ENCODE measurements at regions not wholly inside any gene's neighbourhood (a gene's known extent, or its start where the extent isn't known, plus 50 kb on each side); places are given as distances from the start of the nearest gene placed in this dataset.

GRCh38 chr9:102594241-102594640 is 400.9 kb upstream of the CYLC2 start:
- no peak overlapping the region for H3K4me3 ChIP-seq (replicated peaks; ENCODE audit: low read depth, low read length)
- no peak for DNase-seq (ENCODE audit: extremely low read depth, low read depth)
- TF ChIP-seq, protein P1, sequence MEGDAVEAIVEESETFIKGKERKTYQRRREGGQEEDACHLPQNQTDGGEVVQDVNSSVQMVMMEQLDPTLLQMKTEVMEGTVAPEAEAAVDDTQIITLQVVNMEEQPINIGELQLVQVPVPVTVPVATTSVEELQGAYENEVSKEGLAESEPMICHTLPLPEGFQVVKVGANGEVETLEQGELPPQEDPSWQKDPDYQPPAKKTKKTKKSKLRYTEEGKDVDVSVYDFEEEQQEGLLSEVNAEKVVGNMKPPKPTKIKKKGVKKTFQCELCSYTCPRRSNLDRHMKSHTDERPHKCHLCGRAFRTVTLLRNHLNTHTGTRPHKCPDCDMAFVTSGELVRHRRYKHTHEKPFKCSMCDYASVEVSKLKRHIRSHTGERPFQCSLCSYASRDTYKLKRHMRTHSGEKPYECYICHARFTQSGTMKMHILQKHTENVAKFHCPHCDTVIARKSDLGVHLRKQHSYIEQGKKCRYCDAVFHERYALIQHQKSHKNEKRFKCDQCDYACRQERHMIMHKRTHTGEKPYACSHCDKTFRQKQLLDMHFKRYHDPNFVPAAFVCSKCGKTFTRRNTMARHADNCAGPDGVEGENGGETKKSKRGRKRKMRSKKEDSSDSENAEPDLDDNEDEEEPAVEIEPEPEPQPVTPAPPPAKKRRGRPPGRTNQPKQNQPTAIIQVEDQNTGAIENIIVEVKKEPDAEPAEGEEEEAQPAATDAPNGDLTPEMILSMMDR (IDR thresholded peaks at IDR 0.05; ENCODE audit: low read depth, low read length, missing control alignments): no peak

GRCh38 chr9:102587281-102587680 is 407.9 kb upstream of the CYLC2 start:
- TF ChIP-seq, protein P1 (IDR thresholded peaks at IDR 0.05; ENCODE audit: low read depth, low read length, missing control alignments): no peak
- no peak overlapping the region for H3K4me3 ChIP-seq (replicated peaks; ENCODE audit: low read depth, low read length)
- DNase-seq (ENCODE audit: extremely low read depth, low read depth): no peak

DNA sequence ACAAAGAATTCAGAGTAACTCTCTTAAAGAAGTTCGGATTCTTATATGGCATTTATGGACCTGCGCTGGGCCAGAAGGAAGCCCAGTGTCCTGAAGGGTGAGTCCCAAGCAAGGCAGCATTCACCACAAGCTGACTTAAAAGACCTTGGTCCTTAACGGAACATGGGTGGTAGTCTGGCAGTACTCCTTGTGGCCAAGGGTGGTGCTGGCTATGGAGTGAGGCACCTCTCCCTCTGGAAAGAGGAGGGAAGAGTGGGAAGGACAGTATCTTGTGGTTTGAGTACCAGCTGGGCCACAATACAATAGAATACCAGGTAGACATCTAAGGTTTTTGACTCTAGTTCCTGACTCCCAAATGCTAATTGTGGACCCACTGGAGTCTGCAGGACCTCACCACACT is 425.7 kb upstream of the CYLC2 start:
- no peak overlapping the region for H3K4me3 ChIP-seq (replicated peaks; ENCODE audit: low read depth, low read length)
- TF ChIP-seq, protein P1 (IDR thresholded peaks at IDR 0.05; ENCODE audit: low read depth, low read length, missing control alignments): no peak
- no peak for DNase-seq (ENCODE audit: extremely low read depth, low read depth)

DNA sequence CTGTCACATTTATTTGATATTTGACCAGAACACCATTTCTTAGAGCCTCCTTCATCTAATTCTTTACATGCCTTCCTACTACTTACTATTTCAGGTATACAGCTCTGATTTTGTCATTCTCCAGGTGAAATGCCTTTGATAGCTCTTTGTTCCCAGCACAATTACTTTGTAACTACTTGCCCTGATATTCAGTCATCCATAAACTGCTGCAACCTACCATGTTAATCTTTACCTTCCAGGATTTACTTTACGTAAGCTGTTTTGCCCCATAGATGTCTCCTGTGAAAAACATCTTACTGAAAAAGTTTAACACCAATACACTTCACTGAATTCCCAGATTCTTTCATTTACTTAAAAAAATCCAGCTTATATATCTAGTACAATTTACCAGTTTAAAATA is 443.8 kb upstream of the CYLC2 start:
- H3K4me3 ChIP-seq (replicated peaks; ENCODE audit: low read depth, low read length): no peak overlapping the region
- TF ChIP-seq, protein P1 (IDR thresholded peaks at IDR 0.05; ENCODE audit: low read depth, low read length, missing control alignments): no peak
- no peak for DNase-seq (ENCODE audit: extremely low read depth, low read depth)

- no peak for DNase-seq (ENCODE audit: extremely low read depth, low read depth)
- H3K4me3 ChIP-seq (replicated peaks; ENCODE audit: low read depth, low read length): no peak overlapping the region
- TF ChIP-seq, protein P1 (IDR thresholded peaks at IDR 0.05; ENCODE audit: low read depth, low read length, missing control alignments): no peak
These were observed 444.2 kb upstream of the CYLC2 start for GRCh38 chr9:102550886-102551285.

DNA sequence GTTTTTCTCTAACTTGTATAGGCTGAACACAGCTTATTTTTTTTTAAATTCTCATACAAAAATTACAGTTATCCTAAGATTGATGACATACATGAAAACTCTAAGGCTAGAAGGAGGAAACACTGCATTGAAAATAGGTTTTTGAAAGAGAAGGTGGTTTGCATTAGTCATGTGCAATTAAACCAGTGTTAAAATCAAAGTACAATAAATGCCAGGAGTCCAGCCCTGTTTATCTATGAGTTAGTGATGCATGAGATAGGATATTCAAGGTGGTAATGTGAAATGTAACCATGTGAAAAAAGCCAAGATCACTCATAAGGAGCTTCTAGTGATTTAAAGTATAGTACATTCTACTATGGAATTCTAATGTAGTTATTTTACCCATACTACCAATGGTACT is 444.9 kb upstream of the CYLC2 start:
- DNase-seq (ENCODE audit: extremely low read depth, low read depth): no peak
- TF ChIP-seq, protein P1 (IDR thresholded peaks at IDR 0.05; ENCODE audit: low read depth, low read length, missing control alignments): no peak
- H3K4me3 ChIP-seq (replicated peaks; ENCODE audit: low read depth, low read length): no peak overlapping the region

DNA sequence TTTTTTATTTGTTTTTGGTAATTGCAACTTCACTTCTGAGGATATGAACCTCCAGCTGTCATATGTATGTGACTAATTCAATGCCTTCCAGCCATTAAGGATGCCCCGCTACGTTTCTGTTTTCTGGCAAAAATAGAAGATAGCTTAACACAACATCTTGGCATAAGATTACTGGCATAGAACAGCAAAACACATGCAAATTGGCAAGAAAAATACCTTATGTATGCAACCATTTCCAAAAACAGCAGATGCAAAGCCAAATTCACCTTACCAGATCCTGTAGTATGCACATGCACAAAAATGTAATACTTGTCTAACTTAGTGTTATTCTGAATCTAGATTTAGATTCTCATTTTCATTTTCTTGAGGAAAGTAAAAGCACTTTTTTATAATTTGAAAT is 461.1 kb upstream of the CYLC2 start:
- TF ChIP-seq, protein P1 (IDR thresholded peaks at IDR 0.05; ENCODE audit: low read depth, low read length, missing control alignments): no peak
- no peak for DNase-seq (ENCODE audit: extremely low read depth, low read depth)
- H3K4me3 ChIP-seq (replicated peaks; ENCODE audit: low read depth, low read length): no peak overlapping the region

Measured in HFF-Myc (cell line).